NCI-H2081 (cell line): ENCODE measurements at regions not wholly inside any gene's neighbourhood (a gene's known extent, or its start where the extent isn't known, plus 50 kb on each side); places are given as distances from the start of the nearest gene placed in this dataset.

ENCODE experiments used
- DNase-seq, 2 experiments: peaks; one replicate each; lab custom pipeline; 2025; lab: John Stamatoyannopoulos, UW

- no peak for DNase-seq
Observed at GRCh38 chr10:129375171-129375570, 91.9 kb upstream of the MGMT start.

- DNase-seq = no peak
Observed at GRCh38 chr10:129375912-129376311, 91.1 kb upstream of the MGMT start.

DNA sequence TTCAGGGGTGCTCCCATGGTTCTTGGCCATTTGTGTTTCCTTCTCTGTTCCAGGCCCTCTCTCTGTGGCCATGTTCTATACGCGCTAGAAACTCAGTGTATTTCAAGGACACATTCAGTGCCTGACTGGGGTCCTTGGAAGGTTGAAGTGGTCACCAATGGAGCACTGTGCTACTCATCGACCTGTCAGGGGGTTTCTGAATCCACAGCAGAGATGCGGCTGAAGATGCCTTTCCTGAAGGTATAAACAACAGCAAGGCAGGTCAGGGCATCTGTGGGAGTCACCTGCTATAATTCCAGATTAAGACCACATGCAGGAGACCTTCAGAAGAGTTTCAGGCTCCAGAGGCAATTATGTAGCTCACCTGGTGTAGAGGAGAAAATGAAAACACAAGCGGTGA is 86.8 kb upstream of the MGMT start:
- no peak for DNase-seq

- DNase-seq = no peak
Observed at GRCh38 chr10:129381741-129382140, 85.3 kb upstream of the MGMT start.

- no peak for DNase-seq
Observed at GRCh38 chr10:129382401-129382800, 84.6 kb upstream of the MGMT start.

DNA sequence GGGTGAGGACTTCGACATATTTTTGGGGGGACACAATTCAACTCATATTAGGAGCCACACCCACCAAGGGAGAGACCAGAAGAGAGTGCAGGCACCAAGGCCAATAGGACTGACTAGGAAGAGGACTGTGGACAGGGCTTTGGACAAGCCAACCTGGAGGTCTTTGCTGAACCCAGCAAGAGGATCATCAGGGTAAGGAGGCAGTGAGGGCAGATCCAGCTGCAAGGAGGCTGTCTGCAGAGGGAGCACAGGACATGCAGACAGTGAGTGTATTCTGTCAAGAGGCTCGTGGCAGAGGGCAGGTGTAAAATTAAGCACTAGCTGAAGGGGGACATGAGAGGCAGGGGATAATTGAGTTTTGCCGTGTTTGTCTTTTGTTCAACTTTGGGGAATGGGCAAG is 83.4 kb upstream of the MGMT start:
- no peak for DNase-seq

DNA sequence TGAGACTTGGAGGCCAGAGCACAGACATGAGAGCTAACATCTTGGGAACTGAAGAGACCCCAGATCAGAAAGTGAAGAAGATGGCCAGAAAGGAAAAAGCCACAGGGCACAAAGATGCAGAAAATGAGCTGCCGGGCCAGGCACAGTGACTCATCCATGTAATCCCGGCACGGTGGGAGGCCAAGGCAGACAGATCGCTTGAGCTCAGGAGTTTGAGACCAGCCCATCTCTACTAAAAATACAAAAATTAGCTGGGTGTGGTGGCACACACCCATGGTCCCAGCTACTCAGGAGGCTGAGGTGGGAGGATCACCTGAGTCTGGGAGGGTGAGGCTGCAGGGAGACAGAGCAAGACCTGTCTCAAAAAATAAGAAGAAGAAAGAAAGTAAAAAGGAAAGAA is 81.4 kb upstream of the MGMT start:
- DNase-seq = no peak

GRCh38 chr10:129386415-129387257 is 80.4 kb upstream of the MGMT start:
- no peak for DNase-seq

DNA sequence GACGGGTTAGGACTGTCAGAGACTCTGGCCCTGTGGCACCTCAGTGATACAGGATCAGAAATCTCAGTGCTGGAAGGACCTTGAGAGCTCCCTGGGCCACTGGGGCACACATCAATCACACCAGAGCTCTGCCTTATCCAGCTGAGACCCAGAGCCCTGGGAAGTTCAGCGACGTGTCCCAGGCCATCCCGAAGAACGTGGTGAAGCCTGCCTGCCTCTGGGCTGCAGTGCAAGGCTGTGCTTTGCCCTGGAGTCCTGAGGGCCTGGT is 79.8 kb upstream of the MGMT start:
- DNase-seq = no peak

DNA sequence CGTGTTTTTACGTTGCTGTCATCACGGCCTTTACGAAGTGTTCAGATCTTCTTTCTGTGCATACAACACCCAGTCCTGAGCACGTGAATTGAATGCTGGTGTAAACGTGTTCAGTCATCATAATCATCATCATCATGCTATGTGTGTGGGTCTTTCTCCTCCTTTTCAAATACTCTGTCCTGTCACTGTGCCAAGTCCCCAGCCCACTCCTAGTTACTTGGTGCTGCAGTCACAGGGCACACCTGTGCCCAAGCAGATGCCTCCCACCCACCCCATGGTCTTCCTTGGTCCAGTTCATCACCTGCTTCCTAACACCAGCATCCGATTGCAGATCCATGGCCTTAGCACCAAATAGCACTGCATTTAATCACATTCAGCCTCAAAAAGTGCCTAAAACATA is 78.6 kb upstream of the MGMT start:
- DNase-seq = no peak

- DNase-seq = no peak
Observed at GRCh38 chr10:129389194-129389593, 77.8 kb upstream of the MGMT start.

GRCh38 chr10:129390147-129390546 is 76.9 kb upstream of the MGMT start:
- no peak for DNase-seq

- no peak for DNase-seq
Observed at GRCh38 chr10:129390726-129391125, 76.3 kb upstream of the MGMT start.

DNA sequence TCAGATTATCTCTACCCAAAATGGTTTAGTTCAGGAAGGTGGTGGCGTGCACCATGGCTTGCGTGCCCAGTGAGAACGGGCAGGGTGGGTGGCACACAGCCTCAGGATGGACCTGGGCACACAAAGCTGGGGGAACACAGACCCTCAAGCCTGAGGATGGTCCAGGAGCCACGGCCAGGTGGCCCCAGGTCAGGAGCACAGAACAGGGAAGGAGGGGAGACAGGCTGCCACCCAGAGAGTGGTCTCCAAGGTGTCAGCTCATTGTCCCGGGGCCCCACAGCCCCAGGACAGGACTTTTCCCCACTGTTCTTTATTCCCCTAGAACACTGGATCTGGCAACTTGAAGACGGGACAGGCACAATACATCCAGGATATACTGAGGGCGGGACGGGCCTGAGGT is 75.6 kb upstream of the MGMT start:
- no peak for DNase-seq

GRCh38 chr10:129392855-129393254 is 74.2 kb upstream of the MGMT start:
- no peak for DNase-seq

DNA sequence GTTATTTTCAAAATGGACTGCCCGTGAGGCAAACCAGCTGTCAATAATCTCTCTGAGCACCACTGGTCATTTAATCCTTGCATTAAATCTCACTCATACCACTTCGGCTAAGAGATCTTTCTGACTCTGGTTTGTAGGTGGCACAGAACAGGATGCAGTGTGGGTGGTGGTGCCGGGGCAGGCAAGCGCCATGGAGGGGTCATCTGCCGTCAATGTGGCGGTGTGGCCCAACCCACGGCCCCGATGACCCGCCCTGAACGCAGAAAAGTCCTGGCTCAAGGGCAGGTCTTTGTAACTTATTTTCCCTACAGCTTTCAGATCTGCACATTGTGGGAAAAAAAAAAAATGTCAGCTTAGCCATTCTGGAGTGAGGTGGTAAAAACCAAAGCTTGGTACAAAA is 73.2 kb upstream of the MGMT start:
- DNase-seq = no peak

GRCh38 chr10:129394518-129395328 is 72.3 kb upstream of the MGMT start:
- DNase-seq = no peak

DNA sequence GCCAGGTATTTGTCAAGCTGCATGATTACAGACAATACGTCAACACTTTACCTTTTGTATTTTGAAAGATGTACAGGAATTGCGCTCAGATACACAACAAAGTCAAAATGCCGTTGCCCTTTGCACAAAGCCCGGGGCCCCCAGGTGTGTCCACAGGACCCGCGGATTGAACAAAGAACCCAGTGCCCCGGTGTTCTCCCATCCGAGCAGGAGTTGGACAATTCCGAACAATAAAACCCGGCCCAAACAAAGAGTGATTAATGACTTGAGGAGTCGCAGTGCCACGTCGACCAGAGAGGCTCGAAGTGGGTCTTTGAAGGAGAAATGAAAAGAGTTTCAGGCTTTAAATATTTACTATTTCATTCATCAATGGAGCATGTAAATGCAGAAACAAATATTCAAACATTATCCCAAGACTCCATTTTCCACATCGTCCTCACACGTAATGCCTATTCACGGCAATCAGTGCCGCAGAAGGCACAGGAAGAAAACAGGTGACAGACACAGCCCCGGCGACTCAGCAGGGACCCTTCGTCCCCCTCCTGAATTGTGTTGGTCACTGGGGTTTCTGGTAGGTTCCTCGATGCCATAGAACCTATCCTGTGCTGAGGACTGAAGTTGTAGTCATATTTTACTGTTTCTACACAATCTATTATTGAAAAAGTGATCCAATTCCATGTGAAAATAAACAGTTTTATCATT is 70.9 kb upstream of the MGMT start:
- no peak for DNase-seq

DNA sequence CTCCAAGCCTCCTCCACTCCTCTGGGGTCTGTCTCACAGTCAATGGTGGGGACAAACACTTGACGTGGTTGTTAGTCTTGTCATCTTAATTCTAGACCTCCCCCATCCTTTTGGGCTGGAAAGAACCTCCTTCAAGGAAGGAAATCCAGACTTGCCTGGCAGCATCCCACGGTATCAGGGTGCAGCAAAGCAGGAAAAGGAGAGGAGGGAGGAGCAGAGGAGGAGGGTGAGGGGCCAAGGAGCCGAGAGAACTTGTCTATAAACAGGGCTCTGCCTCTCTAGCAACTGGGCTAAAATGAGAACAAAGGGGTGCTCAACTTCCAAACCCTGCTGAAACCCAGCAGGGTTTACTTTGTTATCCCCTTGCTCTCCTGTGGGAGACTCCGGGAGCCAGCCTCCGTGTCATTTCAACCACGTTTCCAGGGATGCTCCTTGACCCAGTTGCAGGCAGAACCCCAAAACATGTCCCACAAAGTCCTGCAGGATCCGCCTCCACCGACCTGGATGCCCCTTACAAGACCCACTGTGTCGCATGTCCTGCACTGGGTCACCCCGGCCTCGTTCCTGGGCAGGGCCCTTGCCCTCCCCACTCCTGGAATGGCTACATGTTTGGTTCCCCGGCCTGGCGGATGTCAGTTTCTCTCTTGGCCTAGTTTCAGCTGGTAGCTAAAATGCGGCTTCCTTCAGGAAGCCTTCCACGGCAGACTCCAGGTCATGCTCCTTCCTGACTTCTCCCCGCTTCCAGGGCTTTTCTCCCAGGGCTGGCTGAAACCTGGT is 69.7 kb upstream of the MGMT start:
- DNase-seq = no peak

DNA sequence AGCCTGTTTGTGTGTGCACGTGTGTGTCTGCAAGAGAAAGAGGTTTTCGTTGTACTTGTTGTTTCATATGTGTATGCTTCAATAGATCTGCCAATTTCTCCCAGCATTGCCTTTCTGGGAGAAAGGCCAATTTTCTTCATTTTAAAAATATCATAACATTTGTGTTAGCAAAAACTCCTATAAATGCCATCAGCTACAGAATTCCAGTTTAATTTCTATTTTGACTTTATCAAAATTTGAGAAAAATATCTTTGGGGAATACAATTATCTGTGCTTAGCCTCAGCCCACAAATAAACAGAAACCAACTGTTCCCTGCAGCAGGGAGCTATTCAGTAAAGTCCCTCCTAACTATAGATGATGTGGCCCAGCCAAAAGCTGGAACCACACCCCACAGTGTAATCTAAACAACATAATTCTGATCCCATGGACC is 68.3 kb upstream of the MGMT start:
- DNase-seq = no peak

DNA sequence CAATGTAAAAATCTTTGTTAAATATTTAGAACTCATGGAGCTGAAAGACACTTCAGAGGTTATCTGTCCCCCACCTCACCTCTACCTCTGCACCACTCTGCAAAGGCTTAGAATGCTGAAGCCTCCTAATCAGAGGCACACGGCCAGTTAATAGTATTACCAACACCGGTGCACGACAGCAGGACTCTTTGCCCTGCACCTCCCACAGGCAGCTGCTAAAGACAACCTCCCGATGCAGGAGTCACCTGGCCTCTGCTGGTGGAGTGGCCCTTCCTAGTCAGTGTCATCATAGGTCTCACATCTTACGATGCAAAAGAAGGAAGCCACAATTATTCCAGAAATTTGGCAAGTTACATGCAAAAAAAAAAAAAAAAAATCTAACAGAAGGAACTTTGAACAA is 66.6 kb upstream of the MGMT start:
- no peak for DNase-seq

- no peak for DNase-seq
Observed at GRCh38 chr10:129402459-129402858, 64.6 kb upstream of the MGMT start.
